SIG-M5 treated with dmso at 0.1 percent for 504 hours (cell line): ENCODE measurements at regions not wholly inside any gene's neighbourhood (a gene's known extent, or its start where the extent isn't known, plus 50 kb on each side); places are given as distances from the start of the nearest gene placed in this dataset.

ENCODE experiments used
- DNase-seq: peaks from one replicate; lab custom pipeline; 2025; ENCODE audit not compliant: unreplicated experiment; lab: John Stamatoyannopoulos, UW

GRCh38 chr14:87073880-87074570 is 919.0 kb downstream of the GALC start:
- DNase-seq: no peak

- no peak for DNase-seq
These were observed 925.4 kb downstream of the GALC start for GRCh38 chr14:87067591-87067990.

- no peak for DNase-seq
These were observed 925.9 kb downstream of the GALC start for GRCh38 chr14:87067061-87067460.

GRCh38 chr14:87066221-87066817 is 926.7 kb downstream of the GALC start:
- DNase-seq: peak; percentile 22

- DNase-seq: no peak
These were observed 927.6 kb downstream of the GALC start for GRCh38 chr14:87065366-87065765.

- DNase-seq: no peak
These were observed 929.8 kb downstream of the GALC start for GRCh38 chr14:87063181-87063580.

- no peak for DNase-seq
These were observed 932.6 kb downstream of the GALC start for GRCh38 chr14:87060405-87060804.

- no peak for DNase-seq
These were observed 933.7 kb downstream of the GALC start for GRCh38 chr14:87059060-87059839.

GRCh38 chr14:87055007-87055406 is 938.0 kb downstream of the GALC start:
- DNase-seq: no peak

GRCh38 chr14:87052646-87053225 is 940.2 kb downstream of the GALC start:
- DNase-seq: no peak

- DNase-seq: no peak
These were observed 942.6 kb downstream of the GALC start for GRCh38 chr14:87050421-87050820.

- peak; percentile 33 for DNase-seq
These were observed 943.0 kb downstream of the GALC start for GRCh38 chr14:87049950-87050349.

- no peak for DNase-seq
These were observed 946.0 kb downstream of the GALC start for GRCh38 chr14:87046960-87047359.

GRCh38 chr14:87045956-87046355 is 947.0 kb downstream of the GALC start:
- no peak for DNase-seq

GRCh38 chr14:87045246-87045645 is 947.7 kb downstream of the GALC start:
- no peak for DNase-seq

- no peak for DNase-seq
These were observed 948.2 kb downstream of the GALC start for GRCh38 chr14:87044807-87045206.

- DNase-seq: no peak
These were observed 949.2 kb downstream of the GALC start for GRCh38 chr14:87043667-87044200.

- no peak for DNase-seq
These were observed 950.6 kb downstream of the GALC start for GRCh38 chr14:87042354-87042753.

- no peak for DNase-seq
These were observed 951.5 kb downstream of the GALC start for GRCh38 chr14:87041290-87042020.

GRCh38 chr14:87034680-87035079 is 958.3 kb downstream of the GALC start:
- DNase-seq: no peak

- DNase-seq: no peak
These were observed 962.8 kb downstream of the GALC start for GRCh38 chr14:87030197-87030596.
